ENCODE measurements at regions not wholly inside any gene's neighbourhood (a gene's known extent, or its start where the extent isn't known, plus 50 kb on each side); places are given as distances from the start of the nearest gene placed in this dataset.

GRCh38 chr2:221097949-221098348 lies 474.2 kb downstream of the EPHA4 start:
- Histone ChIP-seq H3K9ac (ENCODE audit: low read depth, low read length, poor library complexity, severe bottlenecking) (no peak overlapping the region), H3K9me2 (replicated peaks; ENCODE audit: low read depth, low read length) (no peaks in the 10 kb centered on the region), H3K27me3 (ENCODE audit: insufficient read depth, low read length, poor library complexity, severe bottlenecking) (no peaks in the 10 kb centered on the region), H3K9me3 (ENCODE audit: insufficient read depth, low read depth, low read length) (no peaks in the 10 kb centered on the region), H3K79me2 (ENCODE audit: insufficient read depth, low read length) (no peaks in the 10 kb centered on the region), H3K4me3 (ENCODE audit: low read length, poor library complexity, severe bottlenecking) (no peak overlapping the region), H3K4me2 (ENCODE audit: low read depth, low read length, poor library complexity, severe bottlenecking) (no peak overlapping the region), H4K20me1 (ENCODE audit: insufficient read depth, low read length, poor library complexity, severe bottlenecking) (no peaks in the 10 kb centered on the region), H3F3A (ENCODE audit: low read depth) (no peaks in the 10 kb centered on the region), H3K36me3 (ENCODE audit: insufficient read depth, low read length) (no peaks in the 10 kb centered on the region), H3K4me1 (ENCODE audit: insufficient read depth, low read length, poor library complexity, severe bottlenecking) (no peaks in the 10 kb centered on the region), H2AFZ (ENCODE audit: low read length) (no peak overlapping the region)
- no peak for TF ChIP-seq CTCF (conservative IDR thresholded peaks at IDR 0.05; ENCODE audit: low read length)
- no peak for TF ChIP-seq EZH2phosphoT487 (IDR thresholded peaks at IDR 0.05; ENCODE audit: borderline replicate concordance)

GRCh38 chr2:221100467-221101089 lies 471.5 kb downstream of the EPHA4 start:
- Histone ChIP-seq H3K4me2 (ENCODE audit: low read depth, low read length, poor library complexity, severe bottlenecking) (no peak overlapping the region), H3K9ac (ENCODE audit: low read depth, low read length, poor library complexity, severe bottlenecking) (no peak overlapping the region), H3K9me3 (ENCODE audit: insufficient read depth, low read depth, low read length) (no peaks in the 10 kb centered on the region), H3K36me3 (ENCODE audit: insufficient read depth, low read length) (no peaks in the 10 kb centered on the region), H3K9me2 (replicated peaks; ENCODE audit: low read depth, low read length) (no peaks in the 10 kb centered on the region), H3K4me1 (ENCODE audit: insufficient read depth, low read length, poor library complexity, severe bottlenecking) (peaks cover 3% of the 10 kb centered on the region), H3K4me3 (ENCODE audit: low read length, poor library complexity, severe bottlenecking) (no peak overlapping the region), H2AFZ (ENCODE audit: low read length) (no peak overlapping the region), H3K79me2 (ENCODE audit: insufficient read depth, low read length) (no peaks in the 10 kb centered on the region), H3K27me3 (ENCODE audit: insufficient read depth, low read length, poor library complexity, severe bottlenecking) (no peaks in the 10 kb centered on the region), H4K20me1 (ENCODE audit: insufficient read depth, low read length, poor library complexity, severe bottlenecking) (no peaks in the 10 kb centered on the region), H3F3A (ENCODE audit: low read depth) (no peaks in the 10 kb centered on the region)
- TF ChIP-seq CTCF (conservative IDR thresholded peaks at IDR 0.05; ENCODE audit: low read length) (peak; percentile 48), EZH2phosphoT487 (IDR thresholded peaks at IDR 0.05; ENCODE audit: borderline replicate concordance) (no peak)

GRCh38 chr2:221102896-221103688 lies 469.0 kb downstream of the EPHA4 start:
- H3K36me3 ChIP-seq (ENCODE audit: insufficient read depth, low read length): no peaks in the 10 kb centered on the region
- no peaks in the 10 kb centered on the region for H3K79me2 ChIP-seq (ENCODE audit: insufficient read depth, low read length)
- no peaks in the 10 kb centered on the region for H4K20me1 ChIP-seq (ENCODE audit: insufficient read depth, low read length, poor library complexity, severe bottlenecking)
- peak overlapping the region; percentile 69 for H2AFZ ChIP-seq (ENCODE audit: low read length)
- no peaks in the 10 kb centered on the region for H3F3A ChIP-seq (ENCODE audit: low read depth)
- H3K4me2 ChIP-seq (ENCODE audit: low read depth, low read length, poor library complexity, severe bottlenecking): peak overlapping the region; percentile 13
- H3K9me3 ChIP-seq (ENCODE audit: insufficient read depth, low read depth, low read length): no peaks in the 10 kb centered on the region
- peak overlapping the region; percentile 31 for H3K4me3 ChIP-seq (ENCODE audit: low read length, poor library complexity, severe bottlenecking)
- H3K9me2 ChIP-seq (replicated peaks; ENCODE audit: low read depth, low read length): no peaks in the 10 kb centered on the region
- no peak for TF ChIP-seq EZH2phosphoT487 (IDR thresholded peaks at IDR 0.05; ENCODE audit: borderline replicate concordance)
- TF ChIP-seq CTCF (conservative IDR thresholded peaks at IDR 0.05; ENCODE audit: low read length): no peak
- H3K27me3 ChIP-seq (ENCODE audit: insufficient read depth, low read length, poor library complexity, severe bottlenecking): no peaks in the 10 kb centered on the region
- peaks cover 3% of the 10 kb centered on the region for H3K4me1 ChIP-seq (ENCODE audit: insufficient read depth, low read length, poor library complexity, severe bottlenecking)
- no peak overlapping the region for H3K9ac ChIP-seq (ENCODE audit: low read depth, low read length, poor library complexity, severe bottlenecking)

All from Loucy (cell line).